HepG2 (cell line): ENCODE measurements at regions not wholly inside any gene's neighbourhood (a gene's known extent, or its start where the extent isn't known, plus 50 kb on each side); places are given as distances from the start of the nearest gene placed in this dataset.

Experiments
- ATAC-seq: fragments of 200-7000 bp; cut with Tn5 transposase; 3 replicates; pipeline ENCODE4 v1.9.1; 2020; ENCODE audit warnings: mild to moderate bottlenecking, moderate library complexity
- BruUV-seq: library from RNA; stranded (reverse); fragments of 400-500 nt; replicated peaks from 2 replicates; lab custom pipeline; 2021; lab: Mats Ljungman, UMichigan
- CTCF ChIA-PET: fragments of 300-600 bp; formaldehyde crosslinking; extraction: SDS; loops from one replicate; lab custom pipeline; 2021; ENCODE audit warnings: low total read pairs, inconsistent platforms, low intra/inter-chr PET ratio; lab: Yijun Ruan, JAX
- POLR2A ChIA-PET: fragments of 350-600 bp; sonication (Branson Sonifier 250); formaldehyde crosslinking; loops from one replicate; lab custom pipeline; 2020; ENCODE audit warnings: antibody characterized with exemption, inconsistent platforms; lab: Yijun Ruan, JAX
- DNase-seq: peaks from one replicate; pipeline ENCODE4 v3.0.0-alpha.2; 2015; ENCODE audit warnings: low spot score
- FAIRE-seq: peaks from 3 replicates; lab custom pipeline; 2011; peaks lifted over from hg19 to GRCh38; lab: Jason Lieb, UNC
- H2AFZ ChIP-seq: one replicate; pipeline ENCODE4 v1.6.1; 2011; ENCODE audit warnings: low read length, inconsistent platforms
- H3K27ac ChIP-seq: fragments of 300-600 bp; 3 replicates; pipeline ENCODE4 v1.8.0; 2011; ENCODE audit warnings: mixed run types, mild to moderate bottlenecking, mixed read lengths, low read length, inconsistent platforms; ENCODE audit not compliant: insufficient read depth; ENCODE audit errors: extremely low read length
- H3K27me3 ChIP-seq, 2 experiments: fragments of 200-600 bp in 1 of 2; 2 replicates in 1 of 2; 3 replicates in 1 of 2; pipeline versions ENCODE4 v1.6.0 to v1.8.0; 2011; ENCODE audit warnings: low read length in 2 of 2, mild to moderate bottlenecking in 2 of 2, moderate library complexity in 2 of 2, inconsistent platforms in 1 of 2; ENCODE audit not compliant: insufficient read depth in 2 of 2, control insufficient read depth in 1 of 2
- H3K36me3 ChIP-seq, 2 experiments: fragments of 200-600 bp in 1 of 2; replicated peaks in 1 of 2; 2 replicates in 1 of 2; 3 replicates in 1 of 2; pipeline versions ENCODE4 v1.5.1 to v1.8.0; 2011; ENCODE audit warnings: low read length in 2 of 2, inconsistent platforms in 1 of 2; ENCODE audit not compliant: insufficient read depth in 2 of 2, control insufficient read depth in 1 of 2
- H3K4me1 ChIP-seq: 2 replicates; pipeline ENCODE4 v1.5.1; 2012; ENCODE audit warnings: low read length, inconsistent platforms; ENCODE audit not compliant: insufficient read depth
- H3K4me2 ChIP-seq: 2 replicates; pipeline ENCODE4 v1.6.0; 2011; ENCODE audit warnings: low read depth, low read length, inconsistent platforms
- H3K4me3 ChIP-seq, 3 experiments: fragments of 200-600 bp in 1 of 3; sonication (generic), shearing (Covaris generic) in 1 of 3; replicated peaks in 1 of 3; 2 replicates each; pipeline ENCODE4 v1.5.1; 2011 to 2016; ENCODE audit warnings: low read length in 3 of 3, inconsistent platforms in 2 of 3, low read depth in 2 of 3, mild to moderate bottlenecking in 2 of 3, control low read depth in 1 of 3, mixed read lengths in 1 of 3; ENCODE audit not compliant: insufficient read depth in 1 of 3
- H3K79me2 ChIP-seq: one replicate; pipeline ENCODE4 v1.6.1; 2011; ENCODE audit warnings: low read length, inconsistent platforms; ENCODE audit not compliant: insufficient read depth
- H3K9ac ChIP-seq: 2 replicates; pipeline ENCODE4 v1.6.0; 2011; ENCODE audit warnings: mild to moderate bottlenecking, low read depth, low read length, inconsistent platforms; ENCODE audit not compliant: insufficient read depth
- H3K9me3 ChIP-seq: 2 replicates; pipeline ENCODE4 v1.5.1; 2012; ENCODE audit warnings: mild to moderate bottlenecking, low read length
- H4K20me1 ChIP-seq: 2 replicates; pipeline ENCODE4 v1.6.0; 2011; ENCODE audit warnings: inconsistent platforms, mild to moderate bottlenecking, low read length, moderate library complexity; ENCODE audit not compliant: insufficient read depth
- FOXO1 ChIP-seq: sonication (generic); formaldehyde crosslinking; IDR thresholded peaks from 2 replicates; pipeline ENCODE4 v1.4.0; 2020; ENCODE audit warnings: missing genetic modification reagents
- HNRNPH1 ChIP-seq: fragments of 200-400 bp; formaldehyde crosslinking; optimal IDR thresholded peaks from 2 replicates; pipeline ENCODE3; 2017; ENCODE audit warnings: mild to moderate bottlenecking, low read depth, low read length
- JUND ChIP-seq: sonication (generic); formaldehyde crosslinking; IDR thresholded peaks from 2 replicates; pipeline ENCODE4 v1.8.0; 2022; ENCODE audit warnings: mild to moderate bottlenecking, missing genetic modification reagents
- KLF12 ChIP-seq: sonication (generic); formaldehyde crosslinking; IDR thresholded peaks from 2 replicates; pipeline ENCODE4 v1.4.0; 2020; ENCODE audit warnings: missing genetic modification reagents, borderline replicate concordance
- MLLT10 ChIP-seq: sonication (generic); formaldehyde crosslinking; IDR thresholded peaks from 2 replicates; pipeline ENCODE4 v1.4.0; 2020; ENCODE audit warnings: missing genetic modification reagents
- NFYB ChIP-seq: sonication (generic); formaldehyde crosslinking; IDR thresholded peaks from 2 replicates; pipeline ENCODE4 v1.4.0; 2020; ENCODE audit warnings: missing genetic modification reagents
- NR3C1 ChIP-seq: sonication (generic); formaldehyde crosslinking; IDR thresholded peaks from 2 replicates; pipeline ENCODE4 v1.4.0; 2020; ENCODE audit warnings: missing genetic modification reagents
- PCBP1 ChIP-seq: fragments of 200-400 bp; formaldehyde crosslinking; IDR thresholded peaks from 2 replicates; pipeline ENCODE4 v1.6.1; 2017; ENCODE audit warnings: mild to moderate bottlenecking, low read depth, low read length, borderline replicate concordance
- PHB2 ChIP-seq: fragments of 450-650 bp; IDR thresholded peaks from 2 replicates; pipeline ENCODE4 v1.6.1; 2018; ENCODE audit not compliant: partially characterized antibody
- RELA ChIP-seq: sonication (generic); formaldehyde crosslinking; IDR thresholded peaks from 2 replicates; pipeline ENCODE4 v1.4.0; 2020; ENCODE audit warnings: missing genetic modification reagents
- SAFB2 ChIP-seq: sonication (generic); formaldehyde crosslinking; IDR thresholded peaks from 2 replicates; pipeline ENCODE4 v1.5.1; 2020; ENCODE audit warnings: missing genetic modification reagents, low read depth, mild to moderate bottlenecking, borderline replicate concordance
- SALL2 ChIP-seq: sonication (generic); formaldehyde crosslinking; IDR thresholded peaks from 2 replicates; pipeline ENCODE4 v1.8.1; 2023; ENCODE audit warnings: mild to moderate bottlenecking, missing genetic modification reagents, inconsistent platforms
- SRSF1 ChIP-seq: fragments of 200-400 bp; formaldehyde crosslinking; optimal IDR thresholded peaks from 2 replicates; pipeline ENCODE3; 2017; ENCODE audit warnings: mild to moderate bottlenecking, low read depth, low read length, moderate library complexity
- ZBTB7B ChIP-seq: sonication (generic); formaldehyde crosslinking; IDR thresholded peaks from 2 replicates; pipeline ENCODE4 v1.4.0; 2020; ENCODE audit warnings: missing genetic modification reagents
- ZNF543 ChIP-seq: sonication (generic); formaldehyde crosslinking; IDR thresholded peaks from 2 replicates; pipeline ENCODE4 v1.4.0; 2020; ENCODE audit warnings: mild to moderate bottlenecking, missing genetic modification reagents
- ZNF550 ChIP-seq: sonication (generic); formaldehyde crosslinking; IDR thresholded peaks from 2 replicates; pipeline ENCODE4 v1.4.0; 2020; ENCODE audit warnings: mild to moderate bottlenecking, missing genetic modification reagents, borderline replicate concordance
- ZNF619 ChIP-seq: sonication (generic); formaldehyde crosslinking; IDR thresholded peaks from 2 replicates; pipeline ENCODE4 v1.4.0; 2020; ENCODE audit warnings: mild to moderate bottlenecking, missing genetic modification reagents
- ZNF720 ChIP-seq: sonication (generic); formaldehyde crosslinking; IDR thresholded peaks from 2 replicates; pipeline ENCODE4 v1.4.0; 2020; ENCODE audit warnings: missing genetic modification reagents
- ZNF746 ChIP-seq: sonication (generic); formaldehyde crosslinking; IDR thresholded peaks from 2 replicates; pipeline ENCODE4 v1.8.0; 2022; ENCODE audit warnings: mild to moderate bottlenecking, missing genetic modification reagents
- WGBS: methylation state at CpG from one replicate; pipeline ENCODE4 v1.1.6; 2017; ENCODE audit warnings: low lambda C conversion rate; 5-methylcytosine and 5-hydroxymethylcytosine counted together
- in situ Hi-C: cut with HindIII; loops from 2 replicates; pipeline ENCODE4 v1.10.0; 2017; ENCODE audit warnings: low pct_unique_long_range_greater_than_20kb; ENCODE audit not compliant: extremely low pct_ligation_motif_present
- intact Hi-C: fragments of 100-400 bp; cut with micrococcal nuclease; formaldehyde crosslinking; loops from one replicate; pipeline ENCODE4 v1.10.0; 2022; ENCODE audit not compliant: unreplicated experiment

GRCh38 chr15:53210653-53211052 is 420.5 kb upstream of the ONECUT1 start:
- H3K79me2 ChIP-seq: no peaks in the 10 kb centered on the region
- ATAC-seq (no peak), DNase-seq (no peak), FAIRE-seq (no peak)
- peaks cover 23% of the 10 kb centered on the region; the same call in 1 of the 2 replicates for H3K4me1 ChIP-seq
- no peak overlapping the region for H3K4me3 ChIP-seq
- in situ Hi-C loops: no loop called here
- ChIA-PET POLR2A (no interaction called here), CTCF (no interaction called here)
- no peaks in the 10 kb centered on the region for H3K27me3 ChIP-seq
- H3K36me3 ChIP-seq: no peaks in the 10 kb centered on the region
- H3K27ac ChIP-seq: no peak overlapping the region
- H3K4me2 ChIP-seq: no peak overlapping the region
- H2AFZ ChIP-seq: no peak overlapping the region
- TF ChIP-seq NR3C1 (CRISPR knock-in tag) (no peak), HNRNPH1 (no peak), ZNF619 (no peak), ZBTB7B (CRISPR knock-in tag) (no peak), JUND (CRISPR knock-in tag) (no peak), ZNF543 (CRISPR knock-in tag) (no peak), PHB2 (no peak)
- TF ChIP-seq, all 625 proteins: peak for 0
- Histone ChIP-seq H3K9ac (no peak overlapping the region), H3K9me3 (no peaks in the 10 kb centered on the region), H4K20me1 (no peaks in the 10 kb centered on the region)
- intact Hi-C loops: no loop called here
- BruUV-seq: no TSS peak
- WGBS: 75% methylated on average over 3 of the region's 3 CpGs

- CTCF ChIA-PET: no interaction called here
- Histone ChIP-seq H3K4me2 (no peak overlapping the region), H4K20me1 (no peaks in the 10 kb centered on the region), H3K9ac (no peak overlapping the region), H3K4me3 (no peak overlapping the region), H3K27me3 (no peaks in the 10 kb centered on the region), H3K79me2 (no peaks in the 10 kb centered on the region), H2AFZ (no peak overlapping the region), H3K27ac (no peak overlapping the region), H3K36me3 (no peaks in the 10 kb centered on the region), H3K4me1 (peaks cover 23% of the 10 kb centered on the region; the same call in 1 of the 2 replicates), H3K9me3 (no peaks in the 10 kb centered on the region)
- FAIRE-seq (no peak), DNase-seq (no peak), ATAC-seq (no peak)
- 74% methylated on average over 9 of the region's 9 CpGs for WGBS
- POLR2A ChIA-PET: no interaction called here
- intact Hi-C loops (no loop called here), in situ Hi-C loops (no loop called here)
- no TSS peak for BruUV-seq
- no peak for TF ChIP-seq RELA
- TF ChIP-seq KLF12 (CRISPR knock-in tag): no peak
- no peak for TF ChIP-seq SALL2
- no peak for TF ChIP-seq NFYB (CRISPR knock-in tag)
- no peak for TF ChIP-seq SAFB2 (CRISPR knock-in tag)
- no peak for TF ChIP-seq MLLT10 (CRISPR knock-in tag)
- no peak for TF ChIP-seq ZNF720 (CRISPR knock-in tag)
- no peak for TF ChIP-seq FOXO1 (CRISPR knock-in tag)
- no peak for TF ChIP-seq ZNF550 (CRISPR knock-in tag)
- TF ChIP-seq ZNF746 (CRISPR knock-in tag): no peak
- no peak for TF ChIP-seq PCBP1
- no peak for TF ChIP-seq SRSF1
Observed at GRCh38 chr15:53209396-53210042, 419.4 kb upstream of the ONECUT1 start.
